Type B pancreatic cell (in vitro differentiated cells): ENCODE measurements at regions not wholly inside any gene's neighbourhood (a gene's known extent, or its start where the extent isn't known, plus 50 kb on each side); places are given as distances from the start of the nearest gene placed in this dataset.

Experiments used
- DNase-seq: peaks from one replicate; pipeline ENCODE4 v3.0.0; 2021; ENCODE audit warnings: mixed read lengths; ENCODE audit not compliant: unreplicated experiment; ENCODE audit errors: extremely low spot score
- H3K27ac Mint-ChIP-seq: 2 replicates; pipeline ENCODE4 v1.8.0; 2021; ENCODE audit warnings: mild to moderate bottlenecking, mixed read lengths
- H3K27me3 Mint-ChIP-seq: 2 replicates; pipeline ENCODE4 v1.8.0; 2021; ENCODE audit warnings: mixed read lengths
- H3K36me3 Mint-ChIP-seq: 2 replicates; pipeline ENCODE4 v1.8.0; 2021; ENCODE audit warnings: mixed read lengths
- H3K4me1 Mint-ChIP-seq: one replicate; pipeline ENCODE4 v1.8.0; 2021; ENCODE audit warnings: mixed read lengths; ENCODE audit not compliant: unreplicated experiment
- H3K4me3 Mint-ChIP-seq: 2 replicates; pipeline ENCODE4 v1.8.0; 2021; ENCODE audit warnings: mild to moderate bottlenecking, mixed read lengths
- H3K9me3 Mint-ChIP-seq: 2 replicates; pipeline ENCODE4 v1.8.0; 2021; ENCODE audit warnings: mixed read lengths
- CTCF ChIP-seq: fragments of 200-600 bp; sonication (generic); conservative IDR thresholded peaks from 2 replicates; pipeline ENCODE4 v1.5.0; 2021; ENCODE audit warnings: antibody characterized with exemption, mild to moderate bottlenecking

- DNase-seq = no peak
- no peaks in the 10 kb centered on the region for H3K36me3 Mint-ChIP-seq
- H3K4me3 Mint-ChIP-seq = no peak overlapping the region
- no peak for TF ChIP-seq CTCF
- no peak overlapping the region for H3K27ac Mint-ChIP-seq
- no peaks in the 10 kb centered on the region for H3K4me1 Mint-ChIP-seq
- peaks cover 3% of the 10 kb centered on the region for H3K9me3 Mint-ChIP-seq
- peaks cover 6% of the 10 kb centered on the region for H3K27me3 Mint-ChIP-seq
These were observed 273.9 kb downstream of the NPR3 start for GRCh38 chr5:32984851-32985610.

DNA sequence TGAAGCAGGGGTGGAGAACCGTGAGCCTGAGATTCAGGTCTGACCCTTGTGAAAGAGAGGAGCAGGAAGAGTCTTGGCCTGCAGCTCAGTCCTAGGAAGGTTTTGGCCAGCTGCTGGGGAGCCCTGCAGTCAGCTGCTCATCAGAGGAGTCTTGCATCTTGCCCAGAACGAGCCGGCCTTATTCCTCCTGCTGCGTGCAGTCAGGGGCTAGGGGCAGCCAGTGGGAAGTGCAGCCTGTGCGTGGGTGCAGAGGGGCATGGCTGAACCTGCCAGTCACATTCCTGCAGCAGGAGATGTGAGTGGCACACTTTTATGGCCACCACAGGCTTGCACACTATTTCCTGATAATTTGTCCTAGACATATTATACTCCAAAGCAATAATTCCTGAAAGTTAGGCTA, 278.7 kb downstream of the NPR3 start:
- DNase-seq = no peak
- Mint-ChIP-seq H3K4me1 (peaks cover 4% of the 10 kb centered on the region), H3K27ac (no peak overlapping the region), H3K27me3 (peaks cover 6% of the 10 kb centered on the region), H3K4me3 (no peak overlapping the region), H3K9me3 (no peaks in the 10 kb centered on the region), H3K36me3 (no peaks in the 10 kb centered on the region)
- no peak for TF ChIP-seq CTCF

DNA sequence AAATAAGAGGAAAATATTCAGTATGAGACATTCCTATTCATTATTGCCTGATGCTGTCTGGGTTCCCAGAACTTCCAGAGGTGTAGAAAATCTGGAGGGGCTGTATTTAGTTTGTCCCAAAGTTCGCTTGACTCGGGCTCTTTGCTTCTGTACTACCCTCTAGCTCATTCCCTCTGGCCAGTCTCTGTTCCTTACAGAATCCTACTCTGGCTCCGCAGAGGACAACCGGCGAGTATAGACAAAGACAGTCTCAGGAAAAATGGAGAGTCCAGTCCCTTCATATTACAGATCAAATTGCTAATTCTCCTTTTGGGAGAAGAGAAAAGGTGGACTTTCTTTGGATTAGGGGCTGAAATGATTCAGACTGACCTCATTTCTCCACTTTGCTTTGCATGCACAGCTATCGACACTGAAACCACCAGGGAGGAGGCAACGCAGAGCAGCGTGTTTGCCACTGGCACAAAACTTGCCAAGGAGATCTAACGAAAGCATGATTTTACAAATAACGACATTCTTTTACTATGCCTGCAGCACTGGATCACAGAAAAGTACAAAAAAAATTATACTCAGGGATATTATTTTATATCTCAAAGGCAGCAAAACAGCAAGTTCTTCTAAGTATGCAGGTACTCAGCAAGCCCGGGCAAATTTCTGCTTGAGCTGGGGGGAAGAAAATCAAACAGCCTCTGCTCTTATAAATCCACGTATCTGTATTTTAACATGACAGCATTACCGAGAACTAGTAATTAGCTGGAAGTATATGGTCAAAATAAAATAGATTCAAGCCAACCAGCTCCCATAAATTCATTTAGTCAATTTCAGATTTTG, 279.7 kb downstream of the NPR3 start:
- H3K36me3 Mint-ChIP-seq = no peaks in the 10 kb centered on the region
- H3K9me3 Mint-ChIP-seq = no peaks in the 10 kb centered on the region
- peak overlapping the region; percentile 42 for H3K27ac Mint-ChIP-seq
- H3K4me3 Mint-ChIP-seq = peak overlapping the region; percentile 4
- H3K27me3 Mint-ChIP-seq = peaks cover 6% of the 10 kb centered on the region
- TF ChIP-seq CTCF = no peak
- peaks cover 4% of the 10 kb centered on the region for H3K4me1 Mint-ChIP-seq
- DNase-seq = no peak

- H3K36me3 Mint-ChIP-seq = no peaks in the 10 kb centered on the region
- peaks cover 6% of the 10 kb centered on the region for H3K27me3 Mint-ChIP-seq
- H3K4me1 Mint-ChIP-seq = peaks cover 4% of the 10 kb centered on the region
These were observed 280.3 kb downstream of the NPR3 start for GRCh38 chr5:32991421-32991815.

DNA sequence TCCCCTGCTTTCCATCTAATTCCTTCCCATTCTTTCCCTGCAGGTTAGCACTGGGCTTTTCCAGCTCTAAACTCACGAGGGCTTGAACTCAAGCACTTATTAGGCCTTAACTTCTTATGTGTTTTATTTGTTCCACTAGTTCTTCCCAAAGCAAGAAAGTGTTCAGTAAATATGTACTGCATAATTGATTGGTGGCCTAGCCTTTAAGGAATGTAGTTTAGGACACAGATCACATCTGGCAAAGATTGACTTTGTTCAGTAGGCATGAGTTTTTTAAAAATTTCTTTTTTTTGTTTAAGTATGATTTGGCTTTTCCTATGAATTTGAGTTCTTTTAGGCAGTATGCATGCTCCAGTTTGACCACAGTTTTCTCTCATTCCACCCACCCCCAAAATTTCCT, 285.2 kb downstream of the NPR3 start:
- no peak for TF ChIP-seq CTCF
- H3K4me1 Mint-ChIP-seq = no peaks in the 10 kb centered on the region
- peaks cover 3% of the 10 kb centered on the region for H3K36me3 Mint-ChIP-seq
- H3K4me3 Mint-ChIP-seq = no peak overlapping the region
- DNase-seq = no peak
- H3K27me3 Mint-ChIP-seq = no peaks in the 10 kb centered on the region
- no peak overlapping the region for H3K27ac Mint-ChIP-seq
- peaks cover 15% of the 10 kb centered on the region for H3K9me3 Mint-ChIP-seq

More at GRCh38 chr5:32991421-32991815, 280.3 kb downstream of the NPR3 start:
- no peak for DNase-seq
- Mint-ChIP-seq H3K9me3 (no peaks in the 10 kb centered on the region), H3K4me3 (peak overlapping the region; percentile 11), H3K27ac (no peak overlapping the region)
- TF ChIP-seq CTCF = no peak
